Ishikawa (cell line): ENCODE measurements at regions not wholly inside any gene's neighbourhood (a gene's known extent, or its start where the extent isn't known, plus 50 kb on each side); places are given as distances from the start of the nearest gene placed in this dataset.

Source experiments
- CEBPB ChIP-seq: IDR thresholded peaks from 2 replicates; pipeline ENCODE4 v1.6.1; 2012
- CREB1 ChIP-seq: IDR thresholded peaks from 2 replicates; pipeline ENCODE4 v1.6.1; 2012; ENCODE audit warnings: low read depth
- EGR1 ChIP-seq: IDR thresholded peaks from 2 replicates; pipeline ENCODE4 v1.6.1; 2012
- EP300 ChIP-seq: IDR thresholded peaks from 2 replicates; pipeline ENCODE4 v1.6.1; 2012; ENCODE audit warnings: borderline replicate concordance
- FOXM1 ChIP-seq: IDR thresholded peaks from 2 replicates; pipeline ENCODE4 v1.6.1; 2012; ENCODE audit warnings: low read depth, borderline replicate concordance
- MAX ChIP-seq: IDR thresholded peaks from 2 replicates; pipeline ENCODE4 v1.6.1; 2012
- NFIC ChIP-seq: IDR thresholded peaks from 2 replicates; pipeline ENCODE4 v1.6.1; 2012
- RAD21 ChIP-seq: IDR thresholded peaks from 2 replicates; pipeline ENCODE4 v1.6.1; 2012; ENCODE audit warnings: low read depth
- REST ChIP-seq: IDR thresholded peaks from 2 replicates; pipeline ENCODE4 v1.6.1; 2012; ENCODE audit warnings: low read depth, mild to moderate bottlenecking
- TAF1 ChIP-seq: IDR thresholded peaks from 2 replicates; pipeline ENCODE4 v1.6.1; 2012; ENCODE audit warnings: low read depth, mild to moderate bottlenecking
- TCF12 ChIP-seq: IDR thresholded peaks from 2 replicates; pipeline ENCODE4 v1.6.1; 2012; ENCODE audit warnings: low read depth
- TEAD4 ChIP-seq: IDR thresholded peaks from 2 replicates; pipeline ENCODE4 v1.6.1; 2012
- USF1 ChIP-seq: IDR thresholded peaks from 2 replicates; pipeline ENCODE4 v1.6.1; 2012
- YY1 ChIP-seq: IDR thresholded peaks from 2 replicates; pipeline ENCODE4 v1.6.1; 2012; ENCODE audit warnings: low read depth
- ZBTB7A ChIP-seq: IDR thresholded peaks from 2 replicates; pipeline ENCODE4 v1.6.1; 2012; ENCODE audit warnings: low read depth

DNA sequence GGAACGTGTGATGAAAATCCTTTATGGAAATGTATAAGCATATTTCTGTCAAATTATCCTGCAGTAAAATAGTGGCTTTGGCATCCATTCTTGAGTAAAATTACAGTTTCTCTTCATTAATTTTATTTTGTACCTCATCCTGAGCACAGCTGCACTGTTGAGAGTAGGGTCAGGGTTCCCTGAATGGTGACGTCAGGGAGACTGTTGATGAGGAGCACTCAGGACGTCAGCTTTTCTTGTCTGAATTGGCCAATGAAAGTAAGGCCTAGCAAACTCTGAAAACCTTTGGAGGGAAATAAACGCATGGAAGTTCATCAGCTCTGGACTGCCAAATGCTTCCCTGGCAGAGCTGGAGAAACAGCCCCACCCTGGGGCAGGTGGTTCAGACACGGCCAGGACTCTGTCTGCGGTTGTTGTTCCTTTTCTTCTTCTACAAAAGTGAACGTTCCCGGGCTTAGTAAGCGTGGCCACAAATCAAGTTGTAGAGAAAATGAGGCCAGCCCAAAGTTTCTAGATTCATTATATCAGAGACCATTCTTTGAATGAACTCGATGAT, 179.7 kb upstream of the EXOC2 start:
- TF ChIP-seq RAD21 (no peak), TAF1 (no peak), FOXM1 (no peak), EP300 (no peak), EGR1 (no peak), REST (no peak)

DNA sequence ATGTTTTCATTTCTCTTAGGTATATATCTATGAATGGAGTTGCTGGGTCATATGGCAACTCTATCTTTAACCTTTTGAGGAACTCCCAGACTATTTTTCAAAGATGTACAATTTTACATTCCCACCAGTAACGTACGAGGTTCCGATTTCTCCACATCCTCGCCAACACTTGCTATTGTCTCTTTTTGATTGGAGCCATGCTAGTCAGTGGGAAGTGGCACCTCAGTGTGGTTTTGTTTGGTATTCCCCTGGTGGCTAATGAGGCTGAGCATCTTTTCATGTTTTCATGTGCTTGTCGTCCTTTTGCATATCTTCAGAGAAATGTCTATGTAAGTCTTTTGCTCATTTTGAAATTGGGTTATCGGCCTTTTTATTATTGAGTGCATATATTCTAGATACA, 178.6 kb upstream of the EXOC2 start:
- no peak for TF ChIP-seq YY1
- no peak for TF ChIP-seq RAD21
- TF ChIP-seq CEBPB, result no peak
- TF ChIP-seq TEAD4, result no peak
- TF ChIP-seq TAF1, result no peak
- no peak for TF ChIP-seq EGR1
- TF ChIP-seq FOXM1, result no peak
- no peak for TF ChIP-seq USF1
- TF ChIP-seq ZBTB7A, result no peak
- no peak for TF ChIP-seq EP300
- TF ChIP-seq MAX, result no peak

- TF ChIP-seq NFIC (no peak), RAD21 (no peak), USF1 (no peak), FOXM1 (no peak), CEBPB (no peak), CREB1 (no peak), TAF1 (no peak), YY1 (no peak), MAX (no peak), EP300 (no peak), TCF12 (no peak), ZBTB7A (no peak), EGR1 (no peak), REST (no peak), TEAD4 (no peak)
Observed at GRCh38 chr6:870096-870495, 177.2 kb upstream of the EXOC2 start.

DNA sequence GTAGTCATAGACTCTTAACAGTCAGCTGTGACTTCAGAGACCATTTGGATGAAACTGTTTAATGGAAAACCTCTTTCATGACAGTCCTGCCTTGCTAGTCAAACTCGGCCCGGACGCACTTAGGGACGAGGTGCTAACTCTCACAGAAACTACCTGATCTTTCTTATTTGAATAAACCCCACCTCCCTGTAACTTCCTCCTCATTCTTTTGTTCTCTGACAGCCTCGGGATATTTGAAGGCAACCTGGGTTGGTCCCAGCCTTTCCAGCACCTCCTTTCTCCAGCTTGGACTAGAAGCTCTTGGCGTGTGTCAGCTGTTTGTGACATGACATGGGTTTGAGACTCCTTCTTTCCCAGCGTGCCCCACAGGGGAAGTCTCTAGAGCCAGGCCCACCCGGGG, 175.3 kb upstream of the EXOC2 start:
- TF ChIP-seq EP300 (no peak), TAF1 (no peak), RAD21 (no peak), ZBTB7A (no peak), YY1 (no peak), USF1 (no peak), TEAD4 (no peak), FOXM1 (no peak), CEBPB (no peak), CREB1 (no peak), REST (no peak), MAX (no peak)
